ENCODE measurements at regions not wholly inside any gene's neighbourhood (a gene's known extent, or its start where the extent isn't known, plus 50 kb on each side); places are given as distances from the start of the nearest gene placed in this dataset.

DNA sequence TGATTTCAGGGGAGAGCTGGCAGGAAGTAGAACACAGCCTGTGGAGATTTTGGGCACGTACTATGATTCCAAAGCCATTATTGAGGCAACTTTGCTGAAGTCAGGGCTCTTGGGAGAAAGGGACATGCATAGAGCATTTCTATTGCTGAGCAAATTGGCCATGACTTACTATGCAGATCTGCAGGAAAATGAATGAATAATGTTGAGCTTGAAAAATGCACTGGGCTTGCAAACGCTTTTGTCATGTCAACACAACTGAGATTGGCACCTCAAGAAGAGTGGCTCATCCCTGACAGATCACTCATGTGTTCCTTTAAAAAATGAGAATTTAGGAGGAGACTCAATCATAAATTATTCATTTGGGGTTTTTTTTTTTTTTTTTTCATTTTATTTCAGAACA is 230.5 kb downstream of the MBD2 start:
- H4K5ac ChIP-seq (ENCODE audit: insufficient read length, low read depth, low read length) = no peak overlapping the region
- H3K4me1 ChIP-seq (ENCODE audit: insufficient read depth, low read length) = no peaks in the 10 kb centered on the region
- WGBS (ENCODE audit: extremely low coverage, insufficient read length, low lambda C conversion rate) = no CpG with 5 or more reads among the region's 2 CpGs
- TF ChIP-seq, protein P1, sequence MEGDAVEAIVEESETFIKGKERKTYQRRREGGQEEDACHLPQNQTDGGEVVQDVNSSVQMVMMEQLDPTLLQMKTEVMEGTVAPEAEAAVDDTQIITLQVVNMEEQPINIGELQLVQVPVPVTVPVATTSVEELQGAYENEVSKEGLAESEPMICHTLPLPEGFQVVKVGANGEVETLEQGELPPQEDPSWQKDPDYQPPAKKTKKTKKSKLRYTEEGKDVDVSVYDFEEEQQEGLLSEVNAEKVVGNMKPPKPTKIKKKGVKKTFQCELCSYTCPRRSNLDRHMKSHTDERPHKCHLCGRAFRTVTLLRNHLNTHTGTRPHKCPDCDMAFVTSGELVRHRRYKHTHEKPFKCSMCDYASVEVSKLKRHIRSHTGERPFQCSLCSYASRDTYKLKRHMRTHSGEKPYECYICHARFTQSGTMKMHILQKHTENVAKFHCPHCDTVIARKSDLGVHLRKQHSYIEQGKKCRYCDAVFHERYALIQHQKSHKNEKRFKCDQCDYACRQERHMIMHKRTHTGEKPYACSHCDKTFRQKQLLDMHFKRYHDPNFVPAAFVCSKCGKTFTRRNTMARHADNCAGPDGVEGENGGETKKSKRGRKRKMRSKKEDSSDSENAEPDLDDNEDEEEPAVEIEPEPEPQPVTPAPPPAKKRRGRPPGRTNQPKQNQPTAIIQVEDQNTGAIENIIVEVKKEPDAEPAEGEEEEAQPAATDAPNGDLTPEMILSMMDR (conservative IDR thresholded peaks at IDR 0.05) = no peak
- no peak overlapping the region for H2BK120ac ChIP-seq (ENCODE audit: low read depth, low read length, poor library complexity, severe bottlenecking)
- H3K27me3 Mint-ChIP-seq (ENCODE audit: low read depth) = no peaks in the 10 kb centered on the region
- H3K4me1 Mint-ChIP-seq = no peaks in the 10 kb centered on the region
- H4K91ac ChIP-seq (ENCODE audit: insufficient read length, low read depth, low read length) = no peak overlapping the region
- no peak overlapping the region for H2AFZ ChIP-seq (ENCODE audit: low read length)
- no peaks in the 10 kb centered on the region for H3K9me3 ChIP-seq (ENCODE audit: control insufficient read depth, low read depth, low read length)
- H3K9me3 Mint-ChIP-seq = no peaks in the 10 kb centered on the region
- no peak overlapping the region for H3K23ac ChIP-seq (ENCODE audit: insufficient read length, low read depth, low read length)
- H3K4me3 Mint-ChIP-seq = no peak overlapping the region
- no peak overlapping the region for H3K14ac ChIP-seq (ENCODE audit: insufficient read depth, low read length)
- H3K56ac ChIP-seq (ENCODE audit: insufficient read length, low read depth, low read length) = no peak overlapping the region
- no peak overlapping the region for H3K27ac Mint-ChIP-seq
- H3K36me3 Mint-ChIP-seq (ENCODE audit: insufficient read depth in 1 of 3, low read depth in 3 of 3) = no peaks in the 10 kb centered on the region
- H3K4ac ChIP-seq (ENCODE audit: low read depth, low read length) = no peak overlapping the region
- no peaks in the 10 kb centered on the region for H3K79me2 ChIP-seq (ENCODE audit: insufficient read depth, low read length)
- no peaks in the 10 kb centered on the region for H3K27me3 ChIP-seq (ENCODE audit: insufficient read depth, low read length)
- no peak overlapping the region for H3T11ph ChIP-seq (ENCODE audit: low read length)
- H4K20me1 ChIP-seq (ENCODE audit: control insufficient read depth, insufficient read depth, insufficient read length) = no peaks in the 10 kb centered on the region
- no peak overlapping the region for H3K27ac ChIP-seq (ENCODE audit: insufficient read length, low read depth, low read length)
- H2BK5ac ChIP-seq (ENCODE audit: insufficient read length, low read length) = no peak overlapping the region
- no peak overlapping the region for H2AK5ac ChIP-seq (ENCODE audit: insufficient read length, low read length)
- DNase-seq = no peak
- no peaks in the 10 kb centered on the region for H3K79me1 ChIP-seq (ENCODE audit: insufficient read depth, low read depth, low read length, poor library complexity, severe bottlenecking)
- no peak overlapping the region for H2BK20ac ChIP-seq (ENCODE audit: low read depth, low read length, poor library complexity, severe bottlenecking)
- no peak overlapping the region for H3K4me2 ChIP-seq (ENCODE audit: insufficient read depth, insufficient read length, low read length)
- no peak overlapping the region for H3K18ac ChIP-seq (ENCODE audit: insufficient read length, low read depth, low read length)
- H3K9ac ChIP-seq (ENCODE audit: extremely low read depth, insufficient read length, low read length) = no peak overlapping the region
- no peak overlapping the region for H2BK12ac ChIP-seq (ENCODE audit: insufficient read length, low read depth, low read length)
- no peak overlapping the region for H4K8ac ChIP-seq (replicated peaks; ENCODE audit: insufficient read length, low read depth, low read length)
- H3K23me2 ChIP-seq (ENCODE audit: insufficient read length, low read depth, low read length, poor library complexity, severe bottlenecking) = no peaks in the 10 kb centered on the region
- H2BK15ac ChIP-seq (ENCODE audit: low read depth, low read length) = no peak overlapping the region

Measured in H9 (cell line).